Activated CD8-positive, alpha-beta memory T cell treated with anti-CD3 and anti-CD28 coated beads, Interleukin-2, amount 50 U/mL, for 48 hours (primary cell): ENCODE measurements at regions not wholly inside any gene's neighbourhood (a gene's known extent, or its start where the extent isn't known, plus 50 kb on each side); places are given as distances from the start of the nearest gene placed in this dataset.
"Not testable (repeated sequence)": the region's sequence is repeated elsewhere in the genome, so short reads cannot be mapped to it uniquely, and the experiment has no call there.

Experiments used
- DNase-seq: peaks from one replicate; pipeline ENCODE4 v3.0.0-alpha.2; 2020

GRCh38 chr17:77558846-77559626, 399.5 kb upstream of the TNRC6C start:
- no peak for DNase-seq

- DNase-seq: no peak
These were observed 398.1 kb upstream of the TNRC6C start for GRCh38 chr17:77560381-77560780.

- DNase-seq: no peak
These were observed 397.7 kb upstream of the TNRC6C start for GRCh38 chr17:77560841-77561240.

GRCh38 chr17:77562361-77562760, 396.1 kb upstream of the TNRC6C start:
- DNase-seq: not testable (repeated sequence)

GRCh38 chr17:77563439-77564102, 394.9 kb upstream of the TNRC6C start:
- DNase-seq: no peak

GRCh38 chr17:77564278-77564920, 394.1 kb upstream of the TNRC6C start:
- DNase-seq: no peak

GRCh38 chr17:77565166-77565565, 393.3 kb upstream of the TNRC6C start:
- DNase-seq: no peak

GRCh38 chr17:77566151-77566550, 392.4 kb upstream of the TNRC6C start:
- no peak for DNase-seq

GRCh38 chr17:77566566-77567138, 391.9 kb upstream of the TNRC6C start:
- no peak for DNase-seq

GRCh38 chr17:77568540-77568939, 390.0 kb upstream of the TNRC6C start:
- no peak for DNase-seq

- no peak for DNase-seq
These were observed 388.5 kb upstream of the TNRC6C start for GRCh38 chr17:77569846-77570564.

GRCh38 chr17:77570565-77570898, 388.0 kb upstream of the TNRC6C start:
- no peak for DNase-seq

- no peak for DNase-seq
These were observed 387.1 kb upstream of the TNRC6C start for GRCh38 chr17:77571155-77571981.

GRCh38 chr17:77572065-77572601, 386.4 kb upstream of the TNRC6C start:
- DNase-seq: no peak

- DNase-seq: no peak
These were observed 385.7 kb upstream of the TNRC6C start for GRCh38 chr17:77572851-77573250.

GRCh38 chr17:77577491-77577890, 381.0 kb upstream of the TNRC6C start:
- no peak for DNase-seq

- DNase-seq: no peak
These were observed 379.4 kb upstream of the TNRC6C start for GRCh38 chr17:77579131-77579530.

- no peak for DNase-seq
These were observed 378.8 kb upstream of the TNRC6C start for GRCh38 chr17:77579682-77580081.

GRCh38 chr17:77580531-77581270, 377.8 kb upstream of the TNRC6C start:
- no peak for DNase-seq

- DNase-seq: no peak
These were observed 377.0 kb upstream of the TNRC6C start for GRCh38 chr17:77581480-77581879.
